Calu3 (cell line): ENCODE measurements at regions not wholly inside any gene's neighbourhood (a gene's known extent, or its start where the extent isn't known, plus 50 kb on each side); places are given as distances from the start of the nearest gene placed in this dataset.

Source experiments
- BruUV-seq: library from RNA; stranded (reverse); fragments of 400-500 nt; replicated peaks from 2 replicates; lab custom pipeline; 2021; lab: Mats Ljungman, UMichigan
- CTCF ChIA-PET: fragments of 300-600 bp; sonication (Branson Sonifier 250); formaldehyde crosslinking; loops from one replicate; lab custom pipeline; 2022; ENCODE audit warnings: antibody characterized with exemption; lab: Charles Lee
- DNase-seq: peaks from one replicate; pipeline ENCODE4 v3.0.0; 2022
- H3K27ac Mint-ChIP-seq: one replicate; pipeline ENCODE4 v1.8.0; 2022; ENCODE audit warnings: mixed read lengths; ENCODE audit not compliant: unreplicated experiment
- H3K27me3 Mint-ChIP-seq: one replicate; pipeline ENCODE4 v1.8.0; 2022; ENCODE audit warnings: mixed read lengths; ENCODE audit not compliant: unreplicated experiment
- H3K36me3 Mint-ChIP-seq: one replicate; pipeline ENCODE4 v1.8.0; 2022; ENCODE audit warnings: mild to moderate bottlenecking, moderate library complexity, mixed read lengths; ENCODE audit not compliant: insufficient read depth, unreplicated experiment
- H3K4me1 Mint-ChIP-seq: one replicate; pipeline ENCODE4 v1.8.0; 2022; ENCODE audit warnings: mild to moderate bottlenecking, low read depth, mixed read lengths; ENCODE audit not compliant: unreplicated experiment
- H3K4me3 Mint-ChIP-seq: one replicate; pipeline ENCODE4 v1.8.0; 2022; ENCODE audit warnings: mild to moderate bottlenecking, low read depth, moderate library complexity, mixed read lengths; ENCODE audit not compliant: unreplicated experiment
- H3K9me3 Mint-ChIP-seq: one replicate; pipeline ENCODE4 v1.8.0; 2022; ENCODE audit warnings: low read depth, mixed read lengths; ENCODE audit not compliant: unreplicated experiment
- CTCF ChIP-seq: fragments of 200-600 bp; IDR thresholded peaks from one replicate; pipeline ENCODE4 v1.8.0; 2022; ENCODE audit warnings: antibody characterized with exemption; ENCODE audit not compliant: unreplicated experiment
- intact Hi-C: fragments of 100-400 bp; cut with micrococcal nuclease; formaldehyde crosslinking; loops from one replicate; pipeline ENCODE4 v1.10.0; 2022; ENCODE audit not compliant: unreplicated experiment

- BruUV-seq: no TSS peak
- intact Hi-C loops: no loop called here
- CTCF ChIA-PET: no interaction called here
- H3K9me3 Mint-ChIP-seq: peaks cover 2% of the 10 kb centered on the region
- TF ChIP-seq CTCF: no peak
- H3K36me3 Mint-ChIP-seq: no peaks in the 10 kb centered on the region
- no peak overlapping the region for H3K27ac Mint-ChIP-seq
- DNase-seq: no peak
- no peaks in the 10 kb centered on the region for H3K27me3 Mint-ChIP-seq
- H3K4me3 Mint-ChIP-seq: no peak overlapping the region
- H3K4me1 Mint-ChIP-seq: no peaks in the 10 kb centered on the region
Observed at GRCh38 chr4:15145709-15146108, 143.4 kb downstream of the CPEB2 start.

GRCh38 chr4:15147714-15148113, 145.4 kb downstream of the CPEB2 start:
- BruUV-seq: no TSS peak
- no peaks in the 10 kb centered on the region for H3K4me1 Mint-ChIP-seq
- TF ChIP-seq CTCF: no peak
- no peaks in the 10 kb centered on the region for H3K36me3 Mint-ChIP-seq
- intact Hi-C loops: no loop called here
- CTCF ChIA-PET: no interaction called here
- DNase-seq: no peak
- no peak overlapping the region for H3K27ac Mint-ChIP-seq
- peaks cover 2% of the 10 kb centered on the region for H3K9me3 Mint-ChIP-seq
- H3K4me3 Mint-ChIP-seq: no peak overlapping the region
- H3K27me3 Mint-ChIP-seq: no peaks in the 10 kb centered on the region

- CTCF ChIA-PET: no interaction called here
- Mint-ChIP-seq H3K4me1 (no peaks in the 10 kb centered on the region), H3K4me3 (no peak overlapping the region), H3K27ac (no peak overlapping the region), H3K36me3 (no peaks in the 10 kb centered on the region), H3K9me3 (peaks cover 2% of the 10 kb centered on the region), H3K27me3 (no peaks in the 10 kb centered on the region)
- intact Hi-C loops: no loop called here
- DNase-seq: no peak
- TF ChIP-seq CTCF: no peak
- no TSS peak for BruUV-seq
Observed at GRCh38 chr4:15148199-15148598, 145.9 kb downstream of the CPEB2 start.

GRCh38 chr4:15148691-15149090, 146.4 kb downstream of the CPEB2 start:
- DNase-seq: no peak
- H3K27me3 Mint-ChIP-seq: no peaks in the 10 kb centered on the region
- no TSS peak for BruUV-seq
- no peak overlapping the region for H3K27ac Mint-ChIP-seq
- CTCF ChIA-PET: no interaction called here
- intact Hi-C loops: no loop called here
- H3K4me3 Mint-ChIP-seq: no peak overlapping the region
- peaks cover 2% of the 10 kb centered on the region for H3K9me3 Mint-ChIP-seq
- H3K4me1 Mint-ChIP-seq: no peaks in the 10 kb centered on the region
- no peak for TF ChIP-seq CTCF
- H3K36me3 Mint-ChIP-seq: no peaks in the 10 kb centered on the region
